HT-29 (cell line): ENCODE measurements at regions not wholly inside any gene's neighbourhood (a gene's known extent, or its start where the extent isn't known, plus 50 kb on each side); places are given as distances from the start of the nearest gene placed in this dataset.

Source experiments
- DNase-seq: peaks from one replicate; pipeline ENCODE4 v3.0.0-alpha.2; 2015; ENCODE audit warnings: low spot score

GRCh38 chr11:123378096-123378495, 52.0 kb upstream of the GRAMD1B start:
- DNase-seq: no peak

GRCh38 chr11:123377355-123377754, 52.7 kb upstream of the GRAMD1B start:
- DNase-seq: no peak

- DNase-seq: no peak
These were observed 54.2 kb upstream of the GRAMD1B start for GRCh38 chr11:123375832-123376231.

GRCh38 chr11:123374622-123374968, 55.5 kb upstream of the GRAMD1B start:
- no peak for DNase-seq

DNA sequence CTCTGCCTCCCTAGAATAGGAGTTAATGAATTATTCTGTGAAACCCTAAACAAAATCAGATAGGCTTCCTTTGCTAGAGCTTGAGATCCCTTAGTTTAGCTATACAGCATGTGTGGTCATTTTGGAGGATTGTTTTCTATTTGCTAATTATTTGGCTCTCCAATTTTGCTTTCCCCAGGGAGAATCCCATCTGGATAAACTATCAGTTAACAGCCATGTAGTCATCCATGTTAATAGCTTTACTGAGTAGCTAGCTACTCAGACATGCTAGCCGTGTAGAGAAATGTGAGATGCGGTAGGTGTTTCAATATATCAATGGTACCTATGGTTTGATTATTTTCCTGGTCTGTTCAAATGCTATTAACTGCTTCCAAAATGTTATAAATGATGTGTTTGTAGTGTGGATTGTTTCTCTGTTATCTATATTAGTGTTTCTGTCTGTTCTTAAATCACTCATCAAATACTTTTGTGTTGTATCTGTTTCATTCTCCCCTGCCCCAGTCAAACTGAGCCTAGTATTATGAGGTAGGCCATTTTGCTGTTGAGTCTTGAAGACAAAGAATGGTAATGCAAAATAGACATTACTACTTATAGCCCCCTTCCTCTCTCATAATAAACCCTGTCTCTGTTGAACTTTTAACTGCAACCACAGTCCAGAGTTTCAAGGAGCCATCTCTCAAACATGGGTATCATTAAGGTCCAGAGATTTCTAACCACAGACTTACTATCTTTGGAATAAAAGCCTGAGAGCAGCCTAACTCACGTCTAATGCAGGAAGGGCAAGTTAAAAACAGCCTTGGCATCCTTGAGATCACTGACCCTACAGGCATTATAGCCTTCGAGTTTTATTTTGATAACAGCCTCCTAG, 56.1 kb upstream of the GRAMD1B start:
- no peak for DNase-seq

DNA sequence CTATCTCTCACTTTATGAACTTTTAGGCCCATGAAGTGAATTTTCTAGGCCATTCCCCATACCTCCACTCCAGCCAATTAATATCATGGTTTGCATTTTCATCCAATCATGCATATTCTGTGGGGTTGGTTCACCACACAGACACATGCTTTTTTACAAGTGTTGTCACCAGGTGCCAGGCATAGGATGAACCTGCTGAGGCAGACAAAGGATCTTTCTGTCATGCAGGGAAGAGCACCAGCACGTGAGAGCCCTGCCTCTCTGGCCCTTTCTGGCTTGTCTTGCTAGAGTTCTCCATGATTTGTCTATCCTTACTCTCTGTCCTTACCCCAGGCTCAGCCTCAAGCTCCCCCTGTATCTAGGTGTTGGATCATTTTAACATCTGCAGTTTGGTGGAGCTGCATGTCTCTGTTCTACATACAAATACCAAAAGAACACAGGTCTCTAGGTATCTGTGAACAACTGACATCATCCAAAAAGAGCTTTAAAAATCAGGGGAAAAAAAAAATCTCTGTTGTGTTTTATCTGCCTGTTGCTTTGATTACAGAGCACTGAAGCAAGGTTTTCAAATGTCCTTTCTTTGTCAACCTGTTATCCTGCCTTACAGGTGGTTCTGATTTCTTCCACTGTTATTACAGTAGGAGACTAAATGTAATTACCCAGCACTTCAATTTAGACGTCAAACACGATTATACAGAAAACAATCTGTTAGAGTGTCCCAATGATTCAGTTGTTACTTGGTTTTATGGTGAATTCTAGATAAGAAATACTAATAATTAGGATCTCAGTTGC, 58.4 kb upstream of the GRAMD1B start:
- DNase-seq: no peak

DNA sequence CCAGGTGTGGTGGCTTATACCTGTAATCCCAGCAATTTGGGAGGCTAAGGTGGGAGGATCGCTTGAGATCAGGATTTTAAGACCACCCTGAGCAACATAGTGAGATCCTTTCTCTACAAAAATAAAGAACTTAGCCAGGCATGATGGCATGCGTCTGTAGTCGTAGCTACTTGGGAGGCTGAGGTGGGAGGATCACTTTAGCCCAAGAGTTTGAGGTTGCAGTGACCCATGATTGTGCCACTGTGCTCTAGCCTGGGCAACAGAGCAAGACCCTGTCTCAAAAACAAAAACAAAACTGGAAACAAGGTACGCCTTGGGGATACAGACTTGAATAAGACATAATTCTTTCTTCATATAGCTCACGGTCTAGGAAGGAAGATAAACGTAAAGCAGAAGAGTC, 63.1 kb upstream of the GRAMD1B start:
- no peak for DNase-seq

- no peak for DNase-seq
These were observed 64.1 kb upstream of the GRAMD1B start for GRCh38 chr11:123365955-123366354.

GRCh38 chr11:123364080-123364479, 66.0 kb upstream of the GRAMD1B start:
- no peak for DNase-seq

DNA sequence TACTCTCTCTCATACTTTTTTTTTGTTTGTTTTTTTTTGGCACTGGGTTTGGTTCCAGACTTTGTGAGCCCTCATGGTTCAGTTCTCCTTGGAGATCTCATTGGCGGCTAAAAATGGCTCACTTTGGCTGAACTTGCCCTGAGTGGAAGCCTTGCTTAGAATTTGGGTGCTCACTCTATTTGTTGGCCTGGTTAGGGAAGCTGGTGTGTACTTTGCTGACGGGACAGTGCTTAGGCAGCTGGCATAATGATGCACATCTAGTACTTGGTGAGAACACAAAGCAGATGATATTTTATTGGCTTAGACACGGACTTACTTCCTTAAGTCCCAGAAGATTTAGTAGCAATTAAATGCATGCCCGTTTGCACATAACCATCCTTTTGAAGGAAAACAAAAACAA, 66.5 kb upstream of the GRAMD1B start:
- DNase-seq: no peak

GRCh38 chr11:123362941-123363340, 67.1 kb upstream of the GRAMD1B start:
- no peak for DNase-seq

DNA sequence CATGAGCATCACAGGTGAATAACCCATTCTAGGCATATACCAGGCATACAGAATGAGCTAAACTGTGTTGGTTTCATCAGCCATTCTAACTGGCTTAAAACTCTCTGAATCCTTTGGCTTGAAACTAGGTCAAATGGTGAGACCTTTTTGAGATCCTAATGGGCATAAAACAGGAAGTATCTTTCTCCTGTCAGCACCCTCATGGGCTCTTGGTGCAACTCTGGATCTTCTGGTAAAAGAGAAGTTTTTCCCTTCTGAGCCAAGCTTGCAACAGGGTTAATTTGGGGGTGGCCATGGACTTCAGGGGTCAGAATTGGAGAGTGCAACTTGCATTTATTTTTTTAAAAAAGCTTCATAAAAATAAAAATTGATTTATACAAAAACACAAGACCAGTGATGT, 67.9 kb upstream of the GRAMD1B start:
- DNase-seq: no peak

- no peak for DNase-seq
These were observed 69.0 kb upstream of the GRAMD1B start for GRCh38 chr11:123361110-123361509.

DNA sequence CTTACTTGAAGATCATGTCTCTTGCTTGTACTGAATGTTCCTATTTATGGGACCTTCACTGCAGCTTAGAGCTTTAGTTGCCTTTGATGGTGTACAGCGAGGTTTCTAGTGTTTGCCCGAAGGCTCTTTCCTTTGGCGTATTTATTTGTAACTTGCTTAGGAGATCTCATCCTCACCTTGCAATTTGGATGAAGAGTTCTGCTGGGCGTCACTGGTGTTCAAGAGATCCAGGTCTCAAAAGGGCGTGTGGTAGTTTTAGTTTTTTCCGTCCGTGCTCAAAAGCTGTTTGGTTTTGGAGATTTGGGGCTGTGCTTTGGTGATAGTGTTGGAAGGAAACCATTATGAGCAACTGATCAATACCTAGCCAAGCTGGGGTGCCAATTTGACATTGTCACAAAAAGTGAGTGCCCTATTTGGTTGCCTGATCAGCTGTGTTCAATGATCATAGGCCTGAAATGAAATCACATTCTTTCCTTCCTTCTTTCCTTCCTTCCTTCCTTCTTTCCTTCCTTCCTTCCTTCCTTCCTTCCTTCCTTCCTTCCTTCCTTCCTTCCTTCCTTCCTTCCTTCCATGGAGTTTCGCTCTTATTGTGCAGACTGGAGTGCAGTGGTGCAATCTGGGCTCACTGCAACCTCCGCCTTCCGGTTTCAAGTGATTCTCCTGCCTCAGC, 69.7 kb upstream of the GRAMD1B start:
- no peak for DNase-seq

- no peak for DNase-seq
These were observed 71.9 kb upstream of the GRAMD1B start for GRCh38 chr11:123357990-123358827.

GRCh38 chr11:123357353-123357989, 72.6 kb upstream of the GRAMD1B start:
- no peak for DNase-seq

- DNase-seq: no peak
These were observed 73.5 kb upstream of the GRAMD1B start for GRCh38 chr11:123356539-123356938.

GRCh38 chr11:123354371-123354975, 75.6 kb upstream of the GRAMD1B start:
- no peak for DNase-seq

- DNase-seq: no peak
These were observed 78.7 kb upstream of the GRAMD1B start for GRCh38 chr11:123351375-123351774.

DNA sequence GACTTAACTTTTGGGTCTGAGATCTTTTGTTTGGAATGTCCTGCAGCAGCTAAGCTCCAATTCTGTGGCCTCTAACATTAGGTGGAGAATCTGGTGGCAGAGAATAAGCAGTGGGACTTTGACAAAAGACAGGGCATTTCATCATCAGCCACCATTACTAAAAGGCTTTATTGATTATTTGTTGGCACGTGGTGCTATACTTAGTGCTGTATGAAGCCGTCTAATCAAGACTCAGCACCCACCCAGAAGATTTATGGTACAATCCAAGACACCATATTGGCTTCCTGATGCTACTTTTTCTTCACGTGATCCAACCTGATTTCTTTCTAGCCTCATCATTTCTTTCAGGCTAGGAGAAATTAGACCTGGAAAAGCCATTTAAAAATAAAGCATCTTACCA, 80.7 kb upstream of the GRAMD1B start:
- no peak for DNase-seq
